Lower leg skin (tissue), 3 donors: ENCODE measurements at regions not wholly inside any gene's neighbourhood (a gene's known extent, or its start where the extent isn't known, plus 50 kb on each side); places are given as distances from the start of the nearest gene placed in this dataset.

Source experiments
- CTCF ChIP-seq, 3 donors: fragments of 450-650 bp; IDR thresholded peaks; one replicate each; pipeline ENCODE4 v1.5.1; 2016; ENCODE audit warnings: antibody characterized with exemption in 3 of 3, mild to moderate bottlenecking in 3 of 3, moderate library complexity in 2 of 3
- POLR2A ChIP-seq, 2 donors: fragments of 450-650 bp; IDR thresholded peaks; one replicate each; pipeline ENCODE4 v1.6.1; 2016 to 2017; ENCODE audit warnings: antibody characterized with exemption in 2 of 2, mild to moderate bottlenecking in 1 of 2, moderate library complexity in 1 of 2

GRCh38 chr12:94851396-94852028 lies 152.0 kb downstream of the NDUFA12 start:
- TF ChIP-seq POLR2A (IDR thresholded peaks at IDR 0.05) (no peak), CTCF (IDR thresholded peaks at IDR 0.05) (no peak)
